ENCODE measurements at regions not wholly inside any gene's neighbourhood (a gene's known extent, or its start where the extent isn't known, plus 50 kb on each side); places are given as distances from the start of the nearest gene placed in this dataset.

- Histone ChIP-seq H3K27me3 (replicated peaks in 1 of 2; ENCODE audit: control insufficient read depth in 2 of 2, insufficient read depth in 2 of 2, low read length in 1 of 2) (no peaks in the 10 kb centered on the region), H4K20me1 (ENCODE audit: control insufficient read depth, insufficient read depth) (no peaks in the 10 kb centered on the region), H2AFZ (ENCODE audit: control insufficient read depth, low read depth, low read length) (no peak overlapping the region), H3K4me2 (ENCODE audit: control insufficient read depth, insufficient read depth) (no peak overlapping the region), H3K9me3 (replicated peaks; ENCODE audit: control insufficient read depth, insufficient read depth, low read length) (no peaks in the 10 kb centered on the region), H3K4me3 (no peak overlapping the region), H3K27ac (ENCODE audit: control insufficient read depth, insufficient read depth) (no peak overlapping the region), H3K79me2 (ENCODE audit: control insufficient read depth, insufficient read depth, low read length) (no peaks in the 10 kb centered on the region), H3K9ac (ENCODE audit: control insufficient read depth, insufficient read depth, low read length) (no peak overlapping the region), H3K4me1 (ENCODE audit: control insufficient read depth, insufficient read depth, low read length) (no peaks in the 10 kb centered on the region), H3K36me3 (ENCODE audit: control insufficient read depth in 2 of 2, insufficient read depth in 2 of 2, low read length in 1 of 2) (no peaks in the 10 kb centered on the region)
- no TSS peak for BruUV-seq (replicated peaks)
- intact Hi-C loops (cut with micrococcal nuclease; ENCODE audit: unreplicated experiment) (no loop called here), in situ Hi-C loops (cut with MboI) (no loop called here)
- ChIA-PET CTCF (no interaction called here), RAD21 (ENCODE audit: unreplicated experiment) (no interaction called here), SMC1A (ENCODE audit: uncharacterized antibody, unreplicated experiment) (no interaction called here), POLR2A (no interaction called here)
- DNase-seq (ENCODE audit: low read depth, low spot score) (no peak), FAIRE-seq (no peak), ATAC-seq (no peak)
- TF ChIP-seq ZNF687 (IDR thresholded peaks at IDR 0.05) (no peak), BCLAF1 (IDR thresholded peaks at IDR 0.05) (no peak)
- WGBS (ENCODE audit: insufficient coverage, insufficient replicate concordance, low lambda C conversion rate, missing lambda C conversion rate) = 45% methylated on average over 1 of the region's 1 CpG
Observed at GRCh38 chr6:95503568-95503967, 73.8 kb upstream of the MANEA start.

All from GM12878 (cell line).